Adrenal gland (tissue), 5 donors: ENCODE measurements at regions not wholly inside any gene's neighbourhood (a gene's known extent, or its start where the extent isn't known, plus 50 kb on each side); places are given as distances from the start of the nearest gene placed in this dataset.

Source experiments
- CTCF ChIP-seq, 6 experiments: fragments of 450-650 bp in 4 of 6; fragments of 200-600 bp in 2 of 6; sonication (generic) in 1 of 6; IDR thresholded peaks; 1 replicate in 5 of 6; 2 replicates in 1 of 6; pipeline versions ENCODE4 v1.5.1 to v1.8.0; 2016 to 2021; ENCODE audit warnings: antibody characterized with exemption in 6 of 6, mild to moderate bottlenecking in 2 of 6, moderate library complexity in 1 of 6
- POLR2A ChIP-seq, 2 donors: fragments of 450-650 bp; IDR thresholded peaks; one replicate each; pipeline ENCODE4 v1.6.1; 2017; ENCODE audit warnings: antibody characterized with exemption in 2 of 2, mild to moderate bottlenecking in 2 of 2, moderate library complexity in 1 of 2
- donor health status: DM: no; HTN: no; CAD: no.

- no peak for TF ChIP-seq POLR2A (IDR thresholded peaks at IDR 0.05)
- TF ChIP-seq CTCF (IDR thresholded peaks at IDR 0.05): no peak
These were observed 400.2 kb downstream of the GJA1 start for GRCh38 chr6:121835662-121836061.
